AG10803 (cell line): ENCODE measurements at regions not wholly inside any gene's neighbourhood (a gene's known extent, or its start where the extent isn't known, plus 50 kb on each side); places are given as distances from the start of the nearest gene placed in this dataset.

Source experiments
- DNase-seq: peaks from one replicate; pipeline ENCODE4 v3.0.0; 2010; ENCODE audit warnings: low read depth
- H3K4me3 ChIP-seq: 2 replicates; pipeline ENCODE4 v1.5.1; 2011; ENCODE audit warnings: mild to moderate bottlenecking, low read length, control low read depth
- CTCF ChIP-seq: conservative IDR thresholded peaks from 2 replicates; pipeline ENCODE4 v1.5.1; 2011; ENCODE audit warnings: mild to moderate bottlenecking, low read length, control low read depth, inconsistent platforms

DNA sequence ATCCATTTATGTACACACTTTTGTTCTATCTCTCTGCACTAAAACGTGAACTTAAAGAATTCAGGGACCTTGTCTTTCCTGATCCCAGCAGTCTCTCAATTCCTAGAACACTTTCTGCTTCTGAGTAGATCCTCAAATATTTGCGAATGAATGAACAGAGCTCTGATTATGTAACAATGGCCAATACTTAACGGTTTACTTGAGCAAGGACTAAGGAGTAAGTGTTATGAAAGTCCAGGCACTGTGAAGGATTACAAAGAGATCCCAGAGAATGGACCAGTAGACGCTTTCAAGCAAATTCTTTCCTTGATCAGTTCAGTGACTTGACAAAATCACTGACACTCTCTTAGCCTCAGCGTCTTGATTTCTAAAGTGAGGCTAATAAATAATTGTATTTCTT is 514.5 kb upstream of the KLHL1 start:
- DNase-seq: no peak
- H3K4me3 ChIP-seq: no peak overlapping the region
- no peak for TF ChIP-seq CTCF

DNA sequence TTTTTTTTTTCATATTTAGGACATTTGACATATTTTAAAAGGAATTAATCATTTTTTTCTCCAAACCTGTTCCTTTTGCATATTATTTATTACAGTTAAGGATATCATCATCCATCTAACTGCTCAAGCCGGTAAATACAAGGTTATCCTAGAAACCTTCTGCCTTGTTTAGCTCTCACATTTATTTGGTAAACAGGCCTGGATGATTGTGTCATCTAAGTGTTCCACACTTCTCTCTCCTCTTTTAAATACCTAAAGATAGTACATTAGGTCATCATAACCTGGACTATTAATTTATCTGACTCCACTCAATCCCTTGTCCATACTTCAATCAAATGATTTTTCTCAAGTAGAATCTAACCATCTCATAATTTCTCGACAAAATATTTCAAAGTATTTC is 511.7 kb upstream of the KLHL1 start:
- no peak overlapping the region for H3K4me3 ChIP-seq
- no peak for DNase-seq
- no peak for TF ChIP-seq CTCF

GRCh38 chr13:70616847-70617246 is 508.6 kb upstream of the KLHL1 start:
- TF ChIP-seq CTCF: no peak
- DNase-seq: no peak
- H3K4me3 ChIP-seq: no peak overlapping the region

GRCh38 chr13:70613295-70613694 is 505.0 kb upstream of the KLHL1 start:
- TF ChIP-seq CTCF: no peak
- no peak overlapping the region for H3K4me3 ChIP-seq
- no peak for DNase-seq

DNA sequence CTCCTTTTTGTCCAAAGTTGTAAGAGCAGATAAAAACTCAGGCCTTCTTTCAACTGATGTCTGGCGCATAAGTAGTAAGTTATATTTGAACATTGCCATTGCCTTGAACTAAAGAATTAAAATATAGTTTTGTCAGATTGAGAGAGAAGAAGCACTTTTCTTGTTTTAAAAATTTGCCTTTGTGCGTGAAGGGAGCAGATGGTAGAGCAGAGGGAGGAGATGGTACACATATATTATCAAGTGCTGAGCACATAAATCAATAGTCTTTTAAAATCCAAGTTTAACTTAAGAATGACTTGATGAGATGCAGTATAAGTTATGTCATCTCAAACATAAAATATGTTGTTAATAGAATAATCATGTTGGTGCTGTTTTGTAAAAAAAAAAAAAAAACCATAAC is 504.6 kb upstream of the KLHL1 start:
- TF ChIP-seq CTCF: no peak
- no peak for DNase-seq
- H3K4me3 ChIP-seq: no peak overlapping the region

DNA sequence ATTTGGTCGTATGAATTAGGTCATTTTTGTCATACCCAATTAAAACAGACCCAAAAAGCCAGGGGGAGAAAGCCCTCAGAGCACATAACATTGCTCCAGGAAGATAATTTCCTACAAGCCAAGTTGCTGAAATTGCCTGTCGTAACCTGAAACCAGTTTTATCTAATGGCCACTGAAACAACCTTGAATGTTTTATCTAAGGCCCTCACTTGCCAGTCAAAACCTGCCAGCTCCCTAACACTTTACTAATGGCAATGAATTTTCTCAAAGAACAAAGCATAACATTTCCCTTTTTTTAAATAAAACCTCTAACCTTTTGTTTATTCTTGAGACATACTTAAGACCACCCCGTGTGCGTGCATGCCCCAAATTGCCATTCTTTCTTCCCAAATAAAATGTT is 496.2 kb upstream of the KLHL1 start:
- no peak overlapping the region for H3K4me3 ChIP-seq
- TF ChIP-seq CTCF: no peak
- DNase-seq: no peak

DNA sequence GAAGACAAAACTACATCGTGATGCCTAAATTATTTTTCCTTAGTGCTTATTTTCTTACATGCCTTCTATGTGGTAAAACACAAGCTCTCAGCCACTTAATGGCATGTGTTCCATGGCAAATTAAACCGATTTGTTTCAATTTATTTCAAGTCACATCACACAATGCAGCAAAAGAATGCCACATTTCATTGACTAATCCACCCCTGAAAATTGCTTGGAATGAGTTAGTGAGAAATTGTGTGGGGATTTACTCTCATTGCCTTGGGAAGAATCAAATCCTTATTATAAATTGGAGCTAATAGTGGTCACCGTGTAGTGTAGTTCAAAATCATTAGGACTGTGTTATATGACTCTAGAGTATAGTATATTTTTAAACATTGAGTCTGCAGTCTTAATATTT is 485.5 kb upstream of the KLHL1 start:
- no peak for TF ChIP-seq CTCF
- no peak overlapping the region for H3K4me3 ChIP-seq
- DNase-seq: no peak
